22Rv1 (cell line): ENCODE measurements at regions not wholly inside any gene's neighbourhood (a gene's known extent, or its start where the extent isn't known, plus 50 kb on each side); places are given as distances from the start of the nearest gene placed in this dataset.

Experiments
- H3K27ac ChIP-seq: fragments of 450-650 bp; 2 replicates; pipeline ENCODE4 v1.5.1; 2017
- ZFX ChIP-seq: fragments of 450-650 bp; IDR thresholded peaks from 2 replicates; pipeline ENCODE4 v1.6.1; 2017; ENCODE audit warnings: antibody characterized with exemption, borderline replicate concordance
- TF ChIP-seq, protein P1 (sequence below): fragments of 450-650 bp; IDR thresholded peaks from 2 replicates; pipeline ENCODE4 v1.5.1; 2017; ENCODE audit warnings: mild to moderate bottlenecking

DNA sequence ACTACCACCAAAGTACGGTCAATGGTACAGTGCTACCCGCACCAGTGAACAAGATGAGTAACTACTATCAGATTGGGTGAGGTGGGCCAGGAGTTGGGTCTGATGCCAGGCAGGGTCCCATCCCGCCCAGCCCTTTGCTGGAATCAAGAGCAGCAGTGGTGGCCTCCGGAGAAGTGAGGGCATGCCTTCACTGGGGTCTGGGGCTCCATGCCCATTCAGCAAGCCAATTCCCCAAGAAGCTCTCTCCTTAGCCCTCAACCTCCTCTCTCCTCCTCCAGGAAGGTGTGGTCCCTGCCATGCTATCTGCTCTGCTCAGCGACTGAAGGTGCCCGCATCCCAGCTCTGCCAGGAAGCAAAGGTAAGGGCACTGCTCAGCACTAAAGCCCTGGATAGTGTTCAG is 62.7 kb upstream of the CPLX2 start:
- no peak for TF ChIP-seq ZFX
- TF ChIP-seq, protein P1, sequence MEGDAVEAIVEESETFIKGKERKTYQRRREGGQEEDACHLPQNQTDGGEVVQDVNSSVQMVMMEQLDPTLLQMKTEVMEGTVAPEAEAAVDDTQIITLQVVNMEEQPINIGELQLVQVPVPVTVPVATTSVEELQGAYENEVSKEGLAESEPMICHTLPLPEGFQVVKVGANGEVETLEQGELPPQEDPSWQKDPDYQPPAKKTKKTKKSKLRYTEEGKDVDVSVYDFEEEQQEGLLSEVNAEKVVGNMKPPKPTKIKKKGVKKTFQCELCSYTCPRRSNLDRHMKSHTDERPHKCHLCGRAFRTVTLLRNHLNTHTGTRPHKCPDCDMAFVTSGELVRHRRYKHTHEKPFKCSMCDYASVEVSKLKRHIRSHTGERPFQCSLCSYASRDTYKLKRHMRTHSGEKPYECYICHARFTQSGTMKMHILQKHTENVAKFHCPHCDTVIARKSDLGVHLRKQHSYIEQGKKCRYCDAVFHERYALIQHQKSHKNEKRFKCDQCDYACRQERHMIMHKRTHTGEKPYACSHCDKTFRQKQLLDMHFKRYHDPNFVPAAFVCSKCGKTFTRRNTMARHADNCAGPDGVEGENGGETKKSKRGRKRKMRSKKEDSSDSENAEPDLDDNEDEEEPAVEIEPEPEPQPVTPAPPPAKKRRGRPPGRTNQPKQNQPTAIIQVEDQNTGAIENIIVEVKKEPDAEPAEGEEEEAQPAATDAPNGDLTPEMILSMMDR: no peak
- H3K27ac ChIP-seq: no peak overlapping the region

DNA sequence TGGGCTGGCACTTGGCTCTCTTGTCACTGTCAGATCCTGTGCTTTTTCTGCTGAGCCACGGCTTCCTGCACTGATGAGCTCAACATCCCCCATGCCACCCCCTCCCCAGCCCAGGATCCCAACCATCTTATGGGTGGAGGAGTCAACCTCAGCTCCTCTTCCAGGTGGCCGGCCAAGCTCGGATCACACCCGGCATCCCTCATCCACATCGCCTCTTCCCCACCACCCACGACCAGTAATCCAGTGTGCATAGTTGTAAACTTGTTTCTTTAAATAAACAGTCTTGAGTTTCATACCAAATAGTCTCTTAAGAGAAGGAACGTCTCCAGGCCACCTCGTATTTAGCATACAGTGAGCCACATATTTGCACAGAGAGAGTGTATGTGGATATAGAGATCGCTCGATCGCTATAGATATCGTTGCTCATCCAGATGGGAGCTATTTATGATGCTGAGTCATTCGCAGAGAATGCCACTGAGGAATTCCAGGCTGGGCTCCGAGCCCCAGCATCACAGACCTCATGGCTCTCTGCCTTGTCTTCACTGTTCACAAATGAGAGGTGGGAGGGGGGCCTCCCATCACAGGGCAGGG is 61.8 kb upstream of the CPLX2 start:
- H3K27ac ChIP-seq: no peak overlapping the region
- TF ChIP-seq ZFX: no peak
- TF ChIP-seq, protein P1: no peak

DNA sequence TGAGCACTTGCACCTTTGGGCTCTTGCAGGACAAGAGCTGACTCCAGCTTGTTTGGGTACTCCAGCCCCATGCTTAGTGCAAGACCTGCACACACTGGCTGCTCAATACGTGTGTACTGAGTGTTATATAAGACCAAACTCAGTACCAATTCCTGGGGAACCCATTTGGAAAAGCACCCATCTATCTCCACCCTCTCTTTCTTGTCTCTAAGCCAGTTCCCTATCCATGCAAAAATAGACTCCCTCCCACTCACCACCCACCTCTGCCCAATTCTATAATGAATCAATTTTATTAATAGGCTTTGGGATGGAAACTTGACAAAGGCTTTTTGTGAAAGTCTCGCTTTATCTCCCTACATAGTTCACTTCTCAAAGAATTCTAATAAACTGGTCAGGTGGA is 60.9 kb upstream of the CPLX2 start:
- H3K27ac ChIP-seq: no peak overlapping the region

DNA sequence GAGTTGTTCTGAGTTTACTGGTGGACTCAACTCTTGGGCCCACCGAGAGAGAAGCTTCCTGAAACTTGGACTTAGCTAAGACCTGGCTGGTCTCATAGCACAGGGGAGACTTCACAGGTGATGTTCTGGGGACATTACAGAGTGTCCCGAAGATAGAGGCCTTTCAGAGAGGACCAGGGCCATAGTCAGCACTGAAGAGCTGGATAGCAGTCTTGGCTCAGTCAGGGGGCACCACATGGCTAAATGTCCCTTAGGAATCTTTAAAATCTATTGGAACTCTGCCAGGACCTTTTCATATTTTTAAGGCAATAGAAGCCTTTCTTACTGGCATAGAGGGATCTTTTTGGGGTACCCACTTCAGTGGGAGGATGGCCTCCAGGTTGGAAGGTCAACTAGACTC is 59.8 kb upstream of the CPLX2 start:
- TF ChIP-seq, protein P1: no peak
- TF ChIP-seq ZFX: no peak
- no peak overlapping the region for H3K27ac ChIP-seq

More for the DNA sequence above, 60.9 kb upstream of the CPLX2 start:
- no peak for TF ChIP-seq ZFX
- TF ChIP-seq, protein P1: no peak

DNA sequence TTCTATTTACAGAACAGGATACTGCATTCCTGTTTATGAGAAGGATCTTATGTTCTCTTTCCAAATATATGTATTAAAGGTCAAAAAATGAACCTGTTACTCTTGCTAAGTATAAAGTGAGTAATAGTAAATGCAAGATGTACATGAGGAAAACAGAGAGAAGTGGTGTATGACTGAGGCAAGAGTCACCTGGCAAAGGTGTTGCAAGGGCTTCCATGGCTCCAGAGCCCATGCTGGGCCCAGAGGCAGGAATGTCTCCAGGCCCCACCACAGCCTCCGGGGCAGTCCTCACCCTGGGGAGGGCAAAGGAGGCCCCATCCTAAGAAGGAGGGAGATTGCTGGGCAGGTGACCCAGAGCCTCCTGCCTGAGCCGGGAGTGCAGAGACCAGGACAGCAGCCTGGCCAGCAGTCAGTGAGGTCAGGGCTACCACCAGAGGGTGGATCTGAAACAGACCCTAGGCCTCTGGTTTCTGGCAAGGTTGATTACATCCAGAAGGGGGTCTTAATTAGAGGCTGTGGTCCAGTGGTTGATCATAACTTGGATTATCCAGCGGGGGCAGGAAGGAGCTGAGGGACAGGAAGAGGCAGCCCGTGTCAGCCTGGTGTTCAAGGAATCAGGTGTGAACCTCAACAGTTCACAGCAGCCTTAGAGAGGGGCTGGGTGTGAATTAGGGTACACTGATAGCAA is 57.3 kb upstream of the CPLX2 start:
- TF ChIP-seq ZFX: no peak
- TF ChIP-seq, protein P1: no peak
- H3K27ac ChIP-seq: no peak overlapping the region

DNA sequence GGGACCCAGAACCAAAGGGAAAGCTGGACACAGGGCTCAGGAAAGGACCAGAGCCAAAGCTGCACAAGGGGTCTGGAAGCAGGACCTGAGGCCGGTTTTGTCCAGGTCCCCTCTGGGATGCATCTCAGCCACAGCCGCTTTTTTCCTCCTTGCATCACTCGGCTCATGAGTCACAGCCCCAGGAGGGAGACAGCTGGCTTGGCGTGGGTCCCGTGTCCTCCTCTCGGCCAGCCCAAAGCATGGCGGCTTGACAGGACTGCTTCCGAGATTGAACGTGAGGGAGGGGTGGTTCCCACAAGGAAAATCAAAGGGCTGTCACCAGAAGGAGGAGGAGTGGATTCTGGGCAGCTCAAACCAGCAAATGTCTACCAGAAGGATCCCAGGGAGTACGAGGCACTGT is 56.7 kb upstream of the CPLX2 start:
- TF ChIP-seq, protein P1: no peak
- TF ChIP-seq ZFX: no peak
- no peak overlapping the region for H3K27ac ChIP-seq

DNA sequence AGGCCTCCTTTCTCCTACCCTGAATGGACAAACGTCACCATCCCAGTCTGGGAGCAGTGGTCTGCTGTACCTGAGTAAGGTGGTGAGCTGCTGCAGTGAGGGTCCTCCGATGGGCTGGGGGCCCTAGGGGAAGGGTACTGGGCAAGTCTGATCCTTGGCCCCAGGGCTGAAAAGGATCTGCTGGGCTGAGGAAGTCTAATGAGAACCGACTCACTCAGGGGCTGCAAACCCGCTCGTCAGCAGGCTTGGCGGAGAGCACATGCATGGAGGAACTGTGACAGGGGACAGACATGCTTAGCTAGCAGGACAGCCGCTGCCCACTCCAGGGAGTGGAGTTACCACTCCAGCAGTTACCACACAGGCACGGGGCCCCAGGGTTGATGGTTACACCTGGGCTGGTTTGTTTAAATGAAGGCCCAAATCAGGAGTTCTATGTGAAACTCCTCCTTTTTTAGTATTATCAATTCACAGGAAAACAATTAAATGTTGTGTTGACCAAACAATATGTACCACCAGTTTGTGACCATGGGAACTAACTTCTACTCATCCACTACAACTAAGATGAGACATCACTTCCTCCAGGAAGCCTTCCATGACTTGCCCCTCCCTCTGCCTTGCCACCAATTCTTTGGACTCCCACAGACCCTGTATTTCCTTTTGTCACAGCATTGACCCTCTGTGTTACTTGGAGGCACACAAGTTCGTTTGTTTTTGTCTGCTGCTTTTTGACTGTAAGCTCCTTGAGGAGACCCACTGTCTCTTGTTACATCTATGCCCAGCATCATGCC is 56.1 kb upstream of the CPLX2 start:
- TF ChIP-seq, protein P1: no peak
- TF ChIP-seq ZFX: no peak
- no peak overlapping the region for H3K27ac ChIP-seq
